ENCODE measurements at regions not wholly inside any gene's neighbourhood (a gene's known extent, or its start where the extent isn't known, plus 50 kb on each side); places are given as distances from the start of the nearest gene placed in this dataset.

DNA sequence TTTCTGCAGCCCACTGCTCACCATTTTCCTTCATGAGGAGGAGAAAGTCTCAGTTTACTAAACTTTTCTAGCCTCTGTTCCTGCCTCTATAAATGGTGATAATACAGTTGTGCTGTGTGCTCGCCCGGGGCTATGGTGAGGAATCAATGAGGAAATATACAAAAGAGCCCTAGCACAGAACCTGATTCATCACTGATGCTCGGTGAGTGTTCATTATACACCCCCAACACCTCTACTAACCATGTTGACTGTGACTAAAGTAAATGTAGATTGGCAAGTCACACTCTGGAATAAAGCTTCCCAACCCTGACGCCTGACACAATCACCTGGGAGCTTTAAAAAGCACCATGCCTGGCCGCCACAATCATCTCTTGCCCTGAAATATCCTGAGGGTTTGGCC lies 118.8 kb upstream of the CYP1B1 start:
- no peak overlapping the region for H3K23ac ChIP-seq (ENCODE audit: low read depth, low read length)
- no peak overlapping the region for H2BK5ac ChIP-seq (ENCODE audit: low read depth, low read length, poor library complexity, severe bottlenecking)
- H2AK5ac ChIP-seq (ENCODE audit: low read depth, low read length): no peak overlapping the region
- H3K4me1 ChIP-seq (ENCODE audit: control insufficient read depth, insufficient read depth, low read length): peaks cover 5% of the 10 kb centered on the region; the same call in 1 of the 2 replicates
- no peaks in the 10 kb centered on the region for H3K9me1 ChIP-seq (ENCODE audit: insufficient read depth, low read length)
- intact Hi-C loops (cut with micrococcal nuclease) (loop anchor here (5.0 kb wide), 1 partner anchor 68 kb away; no protein-coding TSS in a partner anchor), in situ Hi-C loops (cut with MboI; ENCODE audit: low sequenced_read_pairs) (no loop called here), dilution Hi-C loops (cut with HindIII; ENCODE audit: low sequenced_read_pairs, unreplicated experiment) (no loop called here)
- H2AFZ ChIP-seq (replicated peaks; ENCODE audit: low read length, poor library complexity): no peak overlapping the region
- CTCF ChIA-PET: no interaction called here
- no TSS peak for BruUV-seq (replicated peaks)
- no peaks in the 10 kb centered on the region for H4K20me1 ChIP-seq (ENCODE audit: insufficient read depth, low read length)
- H4K91ac ChIP-seq (ENCODE audit: insufficient read depth, low read depth, low read length): no peak overlapping the region
- POLR2A ChIA-PET (ENCODE audit: unreplicated experiment): no interaction called here
- H3K4me3 ChIP-seq (ENCODE audit: insufficient read depth, low read depth, low read length): no peak overlapping the region
- H4K8ac ChIP-seq (ENCODE audit: low read depth in 2 of 2, low read length in 2 of 2): no peak overlapping the region
- no peaks in the 10 kb centered on the region for H3K36me3 ChIP-seq (ENCODE audit: control insufficient read depth, insufficient read depth, low read length)
- no peak overlapping the region for H3K18ac ChIP-seq (ENCODE audit: low read depth, low read length)
- WGBS, 2 experiments (ENCODE audit: extremely low coverage in 2 of 2, insufficient read length in 1 of 2): no CpG with 5 or more reads among the region's 5 CpGs
- no peak overlapping the region for H3K27ac ChIP-seq (ENCODE audit: insufficient read depth, low read length)
- H4K5ac ChIP-seq (ENCODE audit: low read depth, low read length): no peak overlapping the region
- no peak overlapping the region for H2BK20ac ChIP-seq (ENCODE audit: low read depth, low read length)
- peaks cover 6% of the 10 kb centered on the region for H3K27me3 ChIP-seq (ENCODE audit: control insufficient read depth, insufficient read depth, low read length)
- H2AK9ac ChIP-seq (replicated peaks; ENCODE audit: low read depth, low read length, poor library complexity): no peak overlapping the region
- no peak overlapping the region for H3K4ac ChIP-seq (ENCODE audit: low read depth, low read length)
- H2BK120ac ChIP-seq (ENCODE audit: low read depth, low read length): no peak overlapping the region
- no peak overlapping the region for H3K9ac ChIP-seq (ENCODE audit: low read depth, low read length)
- no peak overlapping the region for H2BK15ac ChIP-seq (ENCODE audit: low read depth, low read length)
- no peaks in the 10 kb centered on the region for H3K79me1 ChIP-seq (ENCODE audit: low read depth in 1 of 2, low read length in 2 of 2)
- H3K9me3 ChIP-seq (ENCODE audit: control insufficient read depth, insufficient read depth, low read length): no peaks in the 10 kb centered on the region
- TF ChIP-seq USF2 (IDR thresholded peaks at IDR 0.05; ENCODE audit: low read depth, low read length) (no peak), SMC3 (IDR thresholded peaks at IDR 0.05; ENCODE audit: low read depth, low read length) (no peak), NFE2L2 (IDR thresholded peaks at IDR 0.05; ENCODE audit: low read depth, low read length) (no peak), MXI1 (IDR thresholded peaks at IDR 0.05; ENCODE audit: borderline replicate concordance, low read depth, low read length) (no peak), FOS (IDR thresholded peaks at IDR 0.05; ENCODE audit: low read depth, low read length) (no peak), RAD21 (IDR thresholded peaks at IDR 0.05; ENCODE audit: low read length) (no peak), MAZ (IDR thresholded peaks at IDR 0.05; ENCODE audit: borderline replicate concordance, low read depth, low read length) (no peak), CEBPB (IDR thresholded peaks at IDR 0.05; ENCODE audit: low read depth, low read length) (no peak), CHD1 (IDR thresholded peaks at IDR 0.05; ENCODE audit: low read depth, low read length) (no peak)
- ATAC-seq (ENCODE audit: low read depth) (no peak), DNase-seq (no peak)
- H3K56ac ChIP-seq (ENCODE audit: extremely low read depth, insufficient read depth, low read length): no peak overlapping the region
- no peak overlapping the region for H3K14ac ChIP-seq (replicated peaks; ENCODE audit: low read depth, low read length)
- no peak overlapping the region for H3K4me2 ChIP-seq (ENCODE audit: low read depth, low read length)
